HepG2 (cell line): ENCODE measurements at regions not wholly inside any gene's neighbourhood (a gene's known extent, or its start where the extent isn't known, plus 50 kb on each side); places are given as distances from the start of the nearest gene placed in this dataset.

Source experiments
- ATAC-seq: fragments of 200-7000 bp; cut with Tn5 transposase; 3 replicates; pipeline ENCODE4 v1.9.1; 2020; ENCODE audit warnings: mild to moderate bottlenecking, moderate library complexity
- BruUV-seq: library from RNA; stranded (reverse); fragments of 400-500 nt; replicated peaks from 2 replicates; lab custom pipeline; 2021; lab: Mats Ljungman, UMichigan
- CTCF ChIA-PET: fragments of 300-600 bp; formaldehyde crosslinking; extraction: SDS; loops from one replicate; lab custom pipeline; 2021; ENCODE audit warnings: low total read pairs, inconsistent platforms, low intra/inter-chr PET ratio; lab: Yijun Ruan, JAX
- POLR2A ChIA-PET: fragments of 350-600 bp; sonication (Branson Sonifier 250); formaldehyde crosslinking; loops from one replicate; lab custom pipeline; 2020; ENCODE audit warnings: antibody characterized with exemption, inconsistent platforms; lab: Yijun Ruan, JAX
- DNase-seq: peaks from one replicate; pipeline ENCODE4 v3.0.0-alpha.2; 2015; ENCODE audit warnings: low spot score
- FAIRE-seq: peaks from 3 replicates; lab custom pipeline; 2011; peaks lifted over from hg19 to GRCh38; lab: Jason Lieb, UNC
- H2AFZ ChIP-seq: one replicate; pipeline ENCODE4 v1.6.1; 2011; ENCODE audit warnings: low read length, inconsistent platforms
- H3K27ac ChIP-seq: fragments of 300-600 bp; 3 replicates; pipeline ENCODE4 v1.8.0; 2011; ENCODE audit warnings: mixed run types, mild to moderate bottlenecking, mixed read lengths, low read length, inconsistent platforms; ENCODE audit not compliant: insufficient read depth; ENCODE audit errors: extremely low read length
- H3K27me3 ChIP-seq, 2 experiments: fragments of 200-600 bp in 1 of 2; 2 replicates in 1 of 2; 3 replicates in 1 of 2; pipeline versions ENCODE4 v1.6.0 to v1.8.0; 2011; ENCODE audit warnings: low read length in 2 of 2, mild to moderate bottlenecking in 2 of 2, moderate library complexity in 2 of 2, inconsistent platforms in 1 of 2; ENCODE audit not compliant: insufficient read depth in 2 of 2, control insufficient read depth in 1 of 2
- H3K36me3 ChIP-seq, 2 experiments: fragments of 200-600 bp in 1 of 2; replicated peaks in 1 of 2; 2 replicates in 1 of 2; 3 replicates in 1 of 2; pipeline versions ENCODE4 v1.5.1 to v1.8.0; 2011; ENCODE audit warnings: low read length in 2 of 2, inconsistent platforms in 1 of 2; ENCODE audit not compliant: insufficient read depth in 2 of 2, control insufficient read depth in 1 of 2
- H3K4me1 ChIP-seq: 2 replicates; pipeline ENCODE4 v1.5.1; 2012; ENCODE audit warnings: low read length, inconsistent platforms; ENCODE audit not compliant: insufficient read depth
- H3K4me2 ChIP-seq: 2 replicates; pipeline ENCODE4 v1.6.0; 2011; ENCODE audit warnings: low read depth, low read length, inconsistent platforms
- H3K4me3 ChIP-seq, 3 experiments: fragments of 200-600 bp in 1 of 3; sonication (generic), shearing (Covaris generic) in 1 of 3; replicated peaks in 1 of 3; 2 replicates each; pipeline ENCODE4 v1.5.1; 2011 to 2016; ENCODE audit warnings: low read length in 3 of 3, inconsistent platforms in 2 of 3, low read depth in 2 of 3, mild to moderate bottlenecking in 2 of 3, control low read depth in 1 of 3, mixed read lengths in 1 of 3; ENCODE audit not compliant: insufficient read depth in 1 of 3
- H3K79me2 ChIP-seq: one replicate; pipeline ENCODE4 v1.6.1; 2011; ENCODE audit warnings: low read length, inconsistent platforms; ENCODE audit not compliant: insufficient read depth
- H3K9ac ChIP-seq: 2 replicates; pipeline ENCODE4 v1.6.0; 2011; ENCODE audit warnings: mild to moderate bottlenecking, low read depth, low read length, inconsistent platforms; ENCODE audit not compliant: insufficient read depth
- H3K9me3 ChIP-seq: 2 replicates; pipeline ENCODE4 v1.5.1; 2012; ENCODE audit warnings: mild to moderate bottlenecking, low read length
- H4K20me1 ChIP-seq: 2 replicates; pipeline ENCODE4 v1.6.0; 2011; ENCODE audit warnings: inconsistent platforms, mild to moderate bottlenecking, low read length, moderate library complexity; ENCODE audit not compliant: insufficient read depth
- CSRNP1 ChIP-seq: sonication (generic); formaldehyde crosslinking; IDR thresholded peaks from 2 replicates; pipeline ENCODE4 v1.8.1; 2023; ENCODE audit warnings: mild to moderate bottlenecking, missing genetic modification reagents
- FOSL2 ChIP-seq: sonication (generic); formaldehyde crosslinking; IDR thresholded peaks from 2 replicates; pipeline ENCODE4 v1.4.0; 2020; ENCODE audit warnings: missing genetic modification reagents
- FUBP1 ChIP-seq: sonication (generic); formaldehyde crosslinking; IDR thresholded peaks from 2 replicates; pipeline ENCODE4 v1.5.1; 2020; ENCODE audit warnings: missing genetic modification reagents, mild to moderate bottlenecking, borderline replicate concordance
- GLMP ChIP-seq: sonication (generic); formaldehyde crosslinking; IDR thresholded peaks from 2 replicates; pipeline ENCODE4 v1.9.0; 2021; ENCODE audit warnings: missing genetic modification reagents, mild to moderate bottlenecking, borderline replicate concordance
- HMGXB4 ChIP-seq, 2 experiments: sonication (generic) in 1 of 2; formaldehyde crosslinking in 1 of 2; IDR thresholded peaks; 2 replicates each; pipeline versions ENCODE4 v1.4.0 to v1.6.1; 2018 to 2020; ENCODE audit warnings: missing genetic modification reagents in 2 of 2, borderline replicate concordance in 1 of 2, low read depth in 1 of 2, mild to moderate bottlenecking in 1 of 2, missing biosample characterization in 1 of 2
- MTF2 ChIP-seq: sonication (generic); formaldehyde crosslinking; IDR thresholded peaks from 2 replicates; pipeline ENCODE4 v1.5.0; 2020; ENCODE audit warnings: missing genetic modification reagents, borderline replicate concordance
- POGZ ChIP-seq: sonication (generic); formaldehyde crosslinking; IDR thresholded peaks from 2 replicates; pipeline ENCODE4 v1.4.0; 2020; ENCODE audit warnings: mild to moderate bottlenecking, missing genetic modification reagents
- SP1 ChIP-seq, 2 experiments: fragments of 450-650 bp in 1 of 2; sonication (generic) in 1 of 2; formaldehyde crosslinking in 1 of 2; IDR thresholded peaks; 2 replicates each; pipeline versions ENCODE4 v1.4.0 to v1.6.1; 2016 to 2020; ENCODE audit warnings: missing genetic modification reagents in 1 of 2
- TRAFD1 ChIP-seq: sonication (generic); formaldehyde crosslinking; IDR thresholded peaks from 2 replicates; pipeline ENCODE4 v1.5.1; 2020; ENCODE audit warnings: missing genetic modification reagents, mild to moderate bottlenecking, borderline replicate concordance
- ZBTB26 ChIP-seq: IDR thresholded peaks from 2 replicates; pipeline ENCODE4 v1.6.1; 2016; ENCODE audit warnings: missing compliant biosample characterization, missing genetic modification reagents, borderline replicate concordance
- ZBTB37 ChIP-seq: sonication (generic); formaldehyde crosslinking; IDR thresholded peaks from 2 replicates; pipeline ENCODE4 v1.4.0; 2020; ENCODE audit warnings: mild to moderate bottlenecking, missing genetic modification reagents
- ZNF652 ChIP-seq: IDR thresholded peaks from 2 replicates; pipeline ENCODE4 v1.6.1; 2016; ENCODE audit warnings: low read depth, borderline replicate concordance
- WGBS: methylation state at CpG from one replicate; pipeline ENCODE4 v1.1.6; 2017; ENCODE audit warnings: low lambda C conversion rate; 5-methylcytosine and 5-hydroxymethylcytosine counted together
- in situ Hi-C: cut with HindIII; loops from 2 replicates; pipeline ENCODE4 v1.10.0; 2017; ENCODE audit warnings: low pct_unique_long_range_greater_than_20kb; ENCODE audit not compliant: extremely low pct_ligation_motif_present
- intact Hi-C: fragments of 100-400 bp; cut with micrococcal nuclease; formaldehyde crosslinking; loops from one replicate; pipeline ENCODE4 v1.10.0; 2022; ENCODE audit not compliant: unreplicated experiment

GRCh38 chr7:84939888-84940287, 247.0 kb downstream of the SEMA3D start:
- no peak overlapping the region for H3K27ac ChIP-seq
- no peak overlapping the region for H3K4me2 ChIP-seq
- ATAC-seq (no peak), FAIRE-seq (no peak), DNase-seq (no peak)
- ChIA-PET CTCF (no interaction called here), POLR2A (no interaction called here)
- BruUV-seq: no TSS peak
- no peaks in the 10 kb centered on the region for H3K9me3 ChIP-seq
- H2AFZ ChIP-seq: no peak overlapping the region
- no peaks in the 10 kb centered on the region for H3K27me3 ChIP-seq
- H3K9ac ChIP-seq: no peak overlapping the region
- H3K4me3 ChIP-seq: peak overlapping the region in 1 of 3 experiments; percentile 28; a peak in 2 of 6 replicates
- H3K36me3 ChIP-seq: no peaks in the 10 kb centered on the region
- 60% methylated on average over 20 of the region's 32 CpGs for WGBS
- H3K79me2 ChIP-seq: no peaks in the 10 kb centered on the region
- intact Hi-C loops (no loop called here), in situ Hi-C loops (no loop called here)
- no peaks in the 10 kb centered on the region for H4K20me1 ChIP-seq
- no peaks in the 10 kb centered on the region for H3K4me1 ChIP-seq
- no peak for TF ChIP-seq FOSL2
- TF ChIP-seq FUBP1 (CRISPR knock-in tag): no peak
- no peak for TF ChIP-seq MTF2 (CRISPR knock-in tag)
- no peak for TF ChIP-seq TRAFD1
- no peak for TF ChIP-seq ZBTB37 (CRISPR knock-in tag)
- no peak for TF ChIP-seq CSRNP1
- no peak for TF ChIP-seq SP1 (IDR thresholded peaks at IDR 0.05)
- TF ChIP-seq SP1 (CRISPR knock-in tag; IDR thresholded peaks at IDR 0.05): no peak
- no peak for TF ChIP-seq POGZ (CRISPR knock-in tag)
- TF ChIP-seq ZBTB26 (CRISPR knock-in tag): no peak
- no peak for TF ChIP-seq ZNF652 (CRISPR knock-in tag)
- no peak for TF ChIP-seq HMGXB4 (CRISPR knock-in tag; IDR thresholded peaks at IDR 0.05; ENCODE audit: borderline replicate concordance in 1 of 2, low read depth in 1 of 2)
- no peak for TF ChIP-seq GLMP
